ENCODE measurements at regions not wholly inside any gene's neighbourhood (a gene's known extent, or its start where the extent isn't known, plus 50 kb on each side); places are given as distances from the start of the nearest gene placed in this dataset.
"Not testable (repeated sequence)": the region's sequence is repeated elsewhere in the genome, so short reads cannot be mapped to it uniquely, and the experiment has no call there.

GRCh38 chr13:30816736-30817135 lies 81.4 kb downstream of the ALOX5AP start:
- DNase-seq: no peak

DNA sequence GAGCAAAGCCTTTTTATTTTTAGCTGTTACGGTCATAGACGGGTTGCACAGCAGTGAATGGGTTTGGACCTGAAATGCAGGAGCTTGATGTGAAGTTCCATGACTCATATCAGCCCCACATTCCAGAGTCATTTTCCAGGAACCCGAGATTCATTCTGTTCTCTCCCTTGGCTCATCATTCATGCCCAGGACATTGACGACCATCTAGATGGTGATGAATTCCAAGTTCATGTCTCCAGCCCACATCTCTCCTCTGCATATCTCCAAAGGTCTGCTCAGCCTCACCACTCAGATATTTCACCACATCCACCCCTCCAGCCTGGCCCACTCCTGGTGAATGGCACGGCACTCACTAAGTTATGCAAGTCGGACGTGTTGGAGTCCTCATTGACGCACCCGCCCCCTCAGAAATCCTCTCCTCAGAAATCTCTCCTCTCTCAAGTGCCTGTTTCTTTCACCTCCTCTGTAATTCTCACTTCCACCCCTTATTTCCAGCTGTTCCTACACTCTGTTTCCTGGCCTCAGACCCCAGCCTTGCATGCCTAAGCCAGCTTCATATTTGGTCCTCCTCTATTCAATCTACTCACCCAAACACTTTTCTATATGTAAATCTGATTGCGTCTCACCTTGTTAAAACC lies 83.1 kb downstream of the ALOX5AP start:
- DNase-seq: no peak

DNA sequence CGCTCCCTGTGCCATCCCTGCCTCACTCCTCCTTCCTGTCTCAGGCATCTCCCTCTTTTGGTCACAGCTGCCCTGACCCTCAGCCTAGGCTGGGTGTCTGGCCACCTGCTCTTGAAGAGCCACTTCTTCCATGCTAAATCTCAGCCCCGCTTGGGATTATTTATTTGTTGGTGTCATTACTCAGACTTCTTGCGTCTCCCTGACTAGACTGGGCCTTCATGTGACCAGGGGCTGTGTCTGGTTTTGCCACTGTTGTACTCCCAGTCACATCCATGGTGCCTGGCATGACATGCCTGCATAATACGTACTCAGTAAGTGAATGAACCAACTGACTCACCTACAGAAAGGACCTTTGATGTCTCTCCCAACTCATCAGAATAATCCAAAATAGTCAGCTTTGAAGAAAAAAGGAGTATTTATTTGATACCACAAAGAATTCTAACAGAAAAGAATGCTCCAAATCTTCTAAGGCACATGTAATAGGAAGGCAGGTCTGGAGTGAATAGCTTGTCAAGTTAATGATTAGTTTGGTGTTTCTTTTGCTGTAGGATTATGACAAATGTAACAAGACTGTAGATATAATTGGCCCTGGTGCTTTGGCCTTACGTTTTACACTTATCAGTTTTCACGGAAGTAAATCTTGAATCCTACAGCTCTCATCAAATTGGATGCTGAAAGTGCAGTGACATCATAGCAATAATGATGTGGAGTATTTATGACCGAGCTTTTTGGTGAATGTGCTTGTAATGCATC lies 84.0 kb downstream of the ALOX5AP start:
- no peak for DNase-seq

DNA sequence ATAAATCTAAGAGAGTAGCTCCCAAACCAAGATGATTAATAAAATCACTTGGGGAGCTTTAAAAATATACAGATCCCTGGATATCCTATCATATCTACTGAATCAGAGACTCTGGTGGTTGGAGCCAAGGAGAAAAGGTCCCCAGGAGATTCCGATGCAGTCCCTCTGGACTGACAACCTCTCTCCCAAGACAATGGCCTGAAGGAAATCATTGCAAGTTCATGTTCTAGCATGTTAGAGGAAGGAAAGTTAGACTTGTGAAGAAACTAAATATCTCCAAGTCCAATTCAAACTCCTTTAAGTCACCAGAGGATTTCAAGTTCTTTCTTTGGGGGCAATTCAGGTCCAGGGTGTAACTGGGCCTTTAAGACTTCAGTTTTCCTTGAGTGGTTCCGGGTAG lies 84.7 kb upstream of the MEDAG start:
- DNase-seq: no peak

- no peak for DNase-seq
These were observed 81.4 kb upstream of the MEDAG start for GRCh38 chr13:30824651-30825050.

- DNase-seq: no peak
These were observed 79.0 kb upstream of the MEDAG start for GRCh38 chr13:30826911-30827577.

DNA sequence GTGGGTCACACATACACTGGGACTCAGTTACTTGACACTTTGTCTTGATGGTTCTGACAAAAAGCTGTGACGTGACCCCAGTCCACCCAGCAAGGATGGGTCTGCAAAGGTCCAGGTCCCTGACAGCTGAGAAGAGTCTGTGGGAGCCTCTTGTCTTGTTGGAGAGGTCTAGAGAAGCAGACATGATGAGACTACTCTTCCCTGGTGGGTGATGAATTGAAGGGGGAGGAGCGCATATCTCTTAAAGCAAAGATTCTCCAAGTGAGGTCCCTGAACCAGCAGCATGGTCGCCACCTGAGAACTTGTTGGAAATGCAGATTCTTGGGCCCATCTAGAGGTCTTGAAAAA lies 78.5 kb upstream of the MEDAG start:
- DNase-seq: no peak

- DNase-seq: no peak
These were observed 76.8 kb upstream of the MEDAG start for GRCh38 chr13:30829145-30829832.

GRCh38 chr13:30829833-30830637 lies 76.0 kb upstream of the MEDAG start:
- DNase-seq: no peak

GRCh38 chr13:30830638-30830965 lies 75.5 kb upstream of the MEDAG start:
- DNase-seq: no peak

- DNase-seq: no peak
These were observed 74.6 kb upstream of the MEDAG start for GRCh38 chr13:30831515-30831914.

DNA sequence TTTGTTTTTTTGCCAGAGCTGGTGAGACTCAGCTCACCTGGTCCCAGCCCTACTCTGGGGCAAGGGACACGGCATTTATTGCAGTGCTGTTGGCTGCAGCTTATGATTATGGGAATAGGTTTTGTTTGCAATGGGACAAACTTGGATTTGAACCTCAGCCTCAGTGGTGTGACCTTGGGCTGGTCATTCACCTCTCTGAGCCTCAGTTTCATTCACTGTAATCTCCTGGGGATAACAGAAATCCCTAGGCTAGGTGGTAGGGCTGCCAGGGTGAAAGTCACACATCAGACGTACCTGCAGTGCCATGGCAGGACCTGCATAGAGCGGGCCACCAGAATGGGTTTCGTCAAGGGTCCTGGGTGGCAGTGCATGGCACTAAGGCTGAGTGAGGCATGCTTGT lies 73.7 kb upstream of the MEDAG start:
- no peak for DNase-seq

DNA sequence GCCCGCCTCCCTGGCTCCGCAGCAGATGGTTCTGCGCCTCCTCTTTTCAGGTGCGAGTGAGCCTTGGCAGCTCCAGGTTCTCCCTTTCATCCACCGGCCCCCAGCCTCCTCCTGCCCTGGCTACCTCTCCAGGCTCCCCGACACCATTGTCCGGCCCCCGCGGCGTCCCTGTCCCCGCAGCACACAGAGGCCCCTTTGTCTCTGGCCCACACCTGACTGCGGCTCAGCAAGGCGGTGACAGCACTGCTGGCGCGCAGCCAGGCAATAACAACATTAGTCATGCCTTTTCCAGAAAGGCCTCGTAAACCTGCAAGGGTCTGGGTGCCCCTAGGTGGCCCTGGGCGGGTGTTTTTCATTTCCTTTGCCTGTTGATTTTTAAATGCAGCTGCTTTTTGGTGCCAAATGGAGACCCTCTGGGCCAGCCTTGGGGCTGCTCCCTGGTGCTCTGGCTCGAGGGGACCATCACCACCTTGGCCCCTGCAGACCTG lies 73.2 kb upstream of the MEDAG start:
- peak; percentile 22 for DNase-seq

GRCh38 chr13:30835442-30835841 lies 70.6 kb upstream of the MEDAG start:
- no peak for DNase-seq

GRCh38 chr13:30837227-30838159 lies 68.6 kb upstream of the MEDAG start:
- DNase-seq: no peak

GRCh38 chr13:30839636-30840035 lies 66.4 kb upstream of the MEDAG start:
- not testable (repeated sequence) for DNase-seq

DNA sequence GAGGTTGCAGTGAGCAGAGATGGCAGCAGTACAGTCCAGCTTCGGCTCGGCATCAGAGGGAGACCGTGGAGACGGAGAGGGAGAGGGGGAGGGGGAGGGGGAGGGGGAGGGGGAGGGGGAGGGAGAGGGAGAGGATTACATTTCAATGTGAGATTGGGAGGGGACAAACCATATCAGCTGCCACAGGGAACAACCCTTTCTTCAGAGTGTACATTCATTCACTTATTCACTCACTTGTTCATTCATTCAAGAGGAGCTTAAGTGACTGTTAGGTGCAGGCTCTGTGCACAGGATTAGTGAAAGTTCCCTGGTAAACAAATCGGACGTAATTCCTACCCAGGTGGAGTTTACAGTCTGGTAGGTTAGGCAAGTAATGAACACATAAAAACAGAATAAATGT lies 65.6 kb upstream of the MEDAG start:
- no peak for DNase-seq

GRCh38 chr13:30841154-30841553 lies 64.9 kb upstream of the MEDAG start:
- DNase-seq: no peak

GRCh38 chr13:30843548-30843947 lies 62.5 kb upstream of the MEDAG start:
- no peak for DNase-seq

GRCh38 chr13:30844548-30845296 lies 61.3 kb upstream of the MEDAG start:
- DNase-seq: no peak
